GM23248 (cell line): ENCODE measurements at regions not wholly inside any gene's neighbourhood (a gene's known extent, or its start where the extent isn't known, plus 50 kb on each side); places are given as distances from the start of the nearest gene placed in this dataset.

Experiments
- DNase-seq: peaks from one replicate; pipeline ENCODE4 v3.0.0-alpha.2; 2015
- H2AFZ ChIP-seq: fragments of 200-600 bp; sonication (generic); 2 replicates; pipeline ENCODE4 v1.6.1; 2016; ENCODE audit warnings: antibody characterized with exemption
- H3F3A ChIP-seq: fragments of 200-600 bp; sonication (generic); 2 replicates; pipeline ENCODE4 v1.6.1; 2016; ENCODE audit warnings: mild to moderate bottlenecking, antibody characterized with exemption, mixed run types; ENCODE audit not compliant: insufficient read depth
- H3K27ac ChIP-seq: fragments of 200-600 bp; sonication (generic); 2 replicates; pipeline ENCODE4 v1.5.1; 2016; ENCODE audit warnings: mild to moderate bottlenecking
- H3K27me3 ChIP-seq: fragments of 200-600 bp; sonication (generic); replicated peaks from 2 replicates; pipeline ENCODE4 v1.6.1; 2016; ENCODE audit warnings: mild to moderate bottlenecking; ENCODE audit not compliant: insufficient read depth
- H3K36me3 ChIP-seq: fragments of 200-600 bp; sonication (generic); 2 replicates; pipeline ENCODE4 v1.6.1; 2016; ENCODE audit warnings: low read depth, mild to moderate bottlenecking
- H3K4me1 ChIP-seq: fragments of 200-600 bp; sonication (generic); 2 replicates; pipeline ENCODE4 v1.6.1; 2016; ENCODE audit warnings: mild to moderate bottlenecking; ENCODE audit not compliant: insufficient read depth
- H3K4me2 ChIP-seq: fragments of 200-600 bp; sonication (generic); one replicate; pipeline ENCODE4 v1.6.1; 2016; ENCODE audit warnings: mild to moderate bottlenecking; ENCODE audit not compliant: unreplicated experiment
- H3K4me3 ChIP-seq: fragments of 200-600 bp; sonication (generic); 2 replicates; pipeline ENCODE4 v1.5.1; 2016; ENCODE audit warnings: mild to moderate bottlenecking
- H3K79me2 ChIP-seq: fragments of 200-600 bp; sonication (generic); 2 replicates; pipeline ENCODE4 v1.6.1; 2016; ENCODE audit warnings: mild to moderate bottlenecking; ENCODE audit not compliant: insufficient read depth
- H3K9ac ChIP-seq: fragments of 200-600 bp; sonication (generic); 2 replicates; pipeline ENCODE4 v1.6.1; 2016; ENCODE audit warnings: mild to moderate bottlenecking
- H3K9me2 ChIP-seq: fragments of 200-600 bp; sonication (generic); 2 replicates; pipeline ENCODE4 v1.6.1; 2016; ENCODE audit warnings: mixed run types, mild to moderate bottlenecking, moderate library complexity; ENCODE audit not compliant: insufficient read depth
- H3K9me3 ChIP-seq: fragments of 200-600 bp; sonication (generic); one replicate; pipeline ENCODE4 v1.6.1; 2017; ENCODE audit warnings: low read depth
- H4K20me1 ChIP-seq: fragments of 200-600 bp; sonication (generic); 2 replicates; pipeline ENCODE4 v1.6.0; 2016; ENCODE audit not compliant: insufficient read depth
- EZH2 ChIP-seq: fragments of 200-600 bp; sonication (generic); IDR thresholded peaks from 2 replicates; pipeline ENCODE4 v1.6.1; 2018; ENCODE audit warnings: antibody characterized with exemption, mild to moderate bottlenecking; ENCODE audit not compliant: insufficient read depth, poor library complexity, severe bottlenecking
- EZH2phosphoT487 ChIP-seq: fragments of 200-600 bp; sonication (generic); IDR thresholded peaks from 2 replicates; pipeline ENCODE4 v1.6.1; 2018; ENCODE audit warnings: antibody characterized with exemption, moderate library complexity, mild to moderate bottlenecking, low read depth; ENCODE audit not compliant: insufficient read depth
- WGBS, 2 experiments: methylation state at CpG; one replicate each; pipeline ENCODE4 v1.1.6; 2015 to 2017; ENCODE audit warnings: low lambda C conversion rate in 2 of 2, low coverage in 1 of 2; ENCODE audit errors: missing lambda C conversion rate in 2 of 2; 5-methylcytosine and 5-hydroxymethylcytosine counted together
- in situ Hi-C: fragments of 300-500 bp; cut with MboI; formaldehyde crosslinking; loops from 2 replicates; pipeline ENCODE4 v1.15.0; 2020

GRCh38 chr5:103428411-103428871 is 134.1 kb downstream of the NUDT12 start:
- H2AFZ ChIP-seq, result no peak overlapping the region
- TF ChIP-seq EZH2phosphoT487, result no peak
- H3K9me3 ChIP-seq, result no peaks in the 10 kb centered on the region
- H3K9me2 ChIP-seq, result no peaks in the 10 kb centered on the region
- no peak overlapping the region for H3K4me2 ChIP-seq
- H3K4me3 ChIP-seq, result no peak overlapping the region
- no peak overlapping the region for H3K9ac ChIP-seq
- no peak overlapping the region for H3K27ac ChIP-seq
- WGBS, 2 experiments, result 64 to 70% methylated on average over 6 of the region's 6 CpGs
- peak; percentile 20 for DNase-seq
- H4K20me1 ChIP-seq, result no peaks in the 10 kb centered on the region
- peaks cover 46% of the 10 kb centered on the region for H3F3A ChIP-seq
- H3K36me3 ChIP-seq, result no peaks in the 10 kb centered on the region
- in situ Hi-C loops, result no loop called here
- H3K79me2 ChIP-seq, result no peaks in the 10 kb centered on the region
- no peaks in the 10 kb centered on the region for H3K27me3 ChIP-seq
- peaks cover 57% of the 10 kb centered on the region for H3K4me1 ChIP-seq

- 86 to 87% methylated on average over 3 of the region's 3 CpGs for WGBS, 2 experiments
- Histone ChIP-seq H4K20me1 (no peaks in the 10 kb centered on the region), H3K79me2 (no peaks in the 10 kb centered on the region), H3K27ac (no peak overlapping the region), H3K4me3 (no peak overlapping the region), H3K9me3 (no peaks in the 10 kb centered on the region), H3K27me3 (no peaks in the 10 kb centered on the region), H3K4me1 (peaks cover 53% of the 10 kb centered on the region), H3K9ac (no peak overlapping the region), H3K9me2 (no peaks in the 10 kb centered on the region), H3K36me3 (no peaks in the 10 kb centered on the region), H2AFZ (no peak overlapping the region), H3K4me2 (no peak overlapping the region), H3F3A (peaks cover 35% of the 10 kb centered on the region)
- in situ Hi-C loops, result no loop called here
- TF ChIP-seq EZH2 (no peak), EZH2phosphoT487 (no peak)
- no peak for DNase-seq
Observed at GRCh38 chr5:103427326-103427725, 135.3 kb downstream of the NUDT12 start.

- 30 to 33% methylated on average over 3 of the region's 3 CpGs for WGBS, 2 experiments
- Histone ChIP-seq H3K9me3 (no peaks in the 10 kb centered on the region), H2AFZ (peak overlapping the region; percentile 0; the same call in 1 of the 2 replicates), H4K20me1 (no peaks in the 10 kb centered on the region), H3K36me3 (no peaks in the 10 kb centered on the region), H3K4me2 (peak overlapping the region; percentile 80), H3K9me2 (no peaks in the 10 kb centered on the region), H3K27me3 (no peaks in the 10 kb centered on the region), H3K79me2 (no peaks in the 10 kb centered on the region), H3F3A (peaks cover 35% of the 10 kb centered on the region), H3K4me1 (peaks cover 39% of the 10 kb centered on the region), H3K27ac (peak overlapping the region; percentile 75), H3K4me3 (no peak overlapping the region), H3K9ac (no peak overlapping the region)
- TF ChIP-seq EZH2phosphoT487 (no peak), EZH2 (no peak)
- in situ Hi-C loops, result no loop called here
- peak; percentile 66 for DNase-seq
Observed at GRCh38 chr5:103425686-103426454, 136.7 kb downstream of the NUDT12 start.

GRCh38 chr5:103424453-103425205 is 138.0 kb downstream of the NUDT12 start:
- H3K27ac ChIP-seq, result peak overlapping the region; percentile 75
- H3F3A ChIP-seq, result peaks cover 35% of the 10 kb centered on the region
- peaks cover 38% of the 10 kb centered on the region for H3K4me1 ChIP-seq
- no peaks in the 10 kb centered on the region for H3K9me3 ChIP-seq
- H3K4me3 ChIP-seq, result peak overlapping the region; percentile 36
- H3K4me2 ChIP-seq, result peak overlapping the region; percentile 80
- H4K20me1 ChIP-seq, result no peaks in the 10 kb centered on the region
- no peaks in the 10 kb centered on the region for H3K36me3 ChIP-seq
- H3K27me3 ChIP-seq, result no peaks in the 10 kb centered on the region
- in situ Hi-C loops, result no loop called here
- no peaks in the 10 kb centered on the region for H3K79me2 ChIP-seq
- 0 out of 2 replicates have a peak overlapping the region, but pooled peaks have one; percentile 0 for H2AFZ ChIP-seq
- no peak for TF ChIP-seq EZH2phosphoT487
- no peak for TF ChIP-seq EZH2
- H3K9me2 ChIP-seq, result no peaks in the 10 kb centered on the region
- peak; percentile 87 for DNase-seq
- WGBS, 2 experiments, result 47% methylated on average over 5 of the region's 5 CpGs
- H3K9ac ChIP-seq, result peak overlapping the region; percentile 26; the same call in 1 of the 2 replicates
